Pancreas (tissue), 10 donors: ENCODE measurements at regions not wholly inside any gene's neighbourhood (a gene's known extent, or its start where the extent isn't known, plus 50 kb on each side); places are given as distances from the start of the nearest gene placed in this dataset.

Experiments
- ATAC-seq, 4 donors: fragments of 200-7000 bp; cut with Tn5 transposase; one replicate each; pipeline versions ENCODE4 v1.8.0 to v1.9.1; 2020; ENCODE audit warnings: mild to moderate bottlenecking in 4 of 4, moderate library complexity in 4 of 4
- DNase-seq, 6 donors: peaks; one replicate each; pipeline ENCODE4 v3.0.0-alpha.2; 2020
- FAIRE-seq: peaks from 2 replicates; lab custom pipeline; 2012; peaks lifted over from hg19 to GRCh38; lab: Jason Lieb, UNC
- H3K27ac ChIP-seq, 4 donors: fragments of 200-600 bp; sonication (generic); 1 replicate in 3 of 4; 2 replicates in 1 of 4; pipeline versions ENCODE4 v1.5.0 to v1.8.0; 2020
- H3K27me3 ChIP-seq, 4 donors: fragments of 200-600 bp; one replicate each; pipeline ENCODE4 v1.8.0; 2021
- H3K36me3 ChIP-seq, 3 donors: fragments of 200-600 bp; sonication (generic) in 1 of 3; one replicate each; pipeline versions ENCODE4 v1.5.0 to v1.8.0; 2020 to 2021
- H3K4me1 ChIP-seq, 3 donors: fragments of 200-600 bp; one replicate each; pipeline ENCODE4 v1.8.0; 2021
- H3K4me3 ChIP-seq, 4 donors: fragments of 200-600 bp; sonication (generic) in 2 of 4; one replicate each; pipeline versions ENCODE4 v1.5.0 to v1.8.0; 2020 to 2021
- H3K9me3 ChIP-seq, 4 donors: fragments of 200-600 bp; one replicate each; pipeline ENCODE4 v1.8.0; 2021
- WGBS, 2 donors: extraction: QIAGEN DNeasy Blood & Tissue Kit; methylation state at CpG; one replicate each; pipeline ENCODE4 v1.1.7; 2013; 5-methylcytosine and 5-hydroxymethylcytosine counted together
- intact Hi-C, 3 donors: fragments of 100-400 bp; cut with DNase I; formaldehyde crosslinking; loops; one replicate each; pipeline versions ENCODE4 v1.11.1 to v1.14.2; 2022
- TF ChIP-seq, protein P1 (sequence below), 4 donors: fragments of 200-600 bp; sonication (generic) in 3 of 4; IDR thresholded peaks; one replicate each; pipeline versions ENCODE4 v1.5.0 to v1.8.0; 2021; ENCODE audit warnings: antibody characterized with exemption in 4 of 4
- donor health status: healthy with polysubstance abuse.
- donor health status: DM: no; HTN: no; CAD: no; lungs with moderate emphysema.
- donor health status: DM: no; HTN: no; CAD: no.
- donor health status: control.
- donor health status: control.
- donor health status: Bipolar disorder and iron deficiency.
- donor health status: DM: yes; HTN: yes; CAD: no.
- donor health status: DM: no; HTN: no; CAD: no.
- donor health status: DM: no; HTN: no; CAD: no.
- donor health status: DM: yes; HTN: yes; CAD: no.

DNA sequence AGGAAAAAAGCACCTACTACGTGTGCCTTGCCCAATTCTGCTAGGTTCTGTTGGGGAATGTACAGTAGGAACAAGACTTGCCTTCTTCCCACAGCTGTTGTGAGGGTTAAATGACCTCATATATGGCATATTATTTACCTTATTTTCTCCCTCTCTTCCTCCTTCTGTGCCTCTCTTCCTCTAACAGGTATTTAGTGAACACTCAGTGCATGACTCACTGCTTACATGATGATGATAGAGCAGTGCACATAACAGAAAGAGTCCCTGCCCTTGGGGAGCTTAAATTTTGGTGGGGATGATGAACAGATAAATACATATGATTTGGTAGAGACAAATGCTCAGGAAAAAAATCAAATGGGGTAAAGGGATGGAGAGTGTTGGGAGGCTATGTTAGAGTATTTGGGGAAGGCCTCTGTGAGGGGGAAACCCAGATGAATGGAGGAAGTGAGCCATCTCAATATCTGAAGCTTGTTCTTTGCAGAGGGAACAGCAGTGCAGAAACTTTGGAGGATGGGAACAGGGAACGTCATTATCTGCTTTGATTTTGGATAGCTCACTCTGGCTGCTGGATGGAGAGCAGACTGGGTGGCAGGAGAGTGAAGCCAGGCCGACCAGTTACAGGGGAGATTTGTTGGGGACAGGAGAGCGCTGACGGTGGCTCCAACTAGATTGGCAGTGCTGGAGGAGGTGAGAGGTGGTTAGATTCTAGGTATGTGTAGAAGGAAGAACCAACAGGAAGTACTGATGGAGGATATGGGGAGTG, 95.5 kb upstream of the TENM4 start:
- DNase-seq (no peak), FAIRE-seq (no peak), ATAC-seq (no peak)
- Histone ChIP-seq H3K9me3 (no peaks in the 10 kb centered on the region), H3K27ac (no peak overlapping the region), H3K4me3 (no peak overlapping the region), H3K36me3 (no peaks in the 10 kb centered on the region), H3K4me1 (no peaks in the 10 kb centered on the region), H3K27me3 (no peaks in the 10 kb centered on the region)
- intact Hi-C loops = no loop called here
- TF ChIP-seq, protein P1, sequence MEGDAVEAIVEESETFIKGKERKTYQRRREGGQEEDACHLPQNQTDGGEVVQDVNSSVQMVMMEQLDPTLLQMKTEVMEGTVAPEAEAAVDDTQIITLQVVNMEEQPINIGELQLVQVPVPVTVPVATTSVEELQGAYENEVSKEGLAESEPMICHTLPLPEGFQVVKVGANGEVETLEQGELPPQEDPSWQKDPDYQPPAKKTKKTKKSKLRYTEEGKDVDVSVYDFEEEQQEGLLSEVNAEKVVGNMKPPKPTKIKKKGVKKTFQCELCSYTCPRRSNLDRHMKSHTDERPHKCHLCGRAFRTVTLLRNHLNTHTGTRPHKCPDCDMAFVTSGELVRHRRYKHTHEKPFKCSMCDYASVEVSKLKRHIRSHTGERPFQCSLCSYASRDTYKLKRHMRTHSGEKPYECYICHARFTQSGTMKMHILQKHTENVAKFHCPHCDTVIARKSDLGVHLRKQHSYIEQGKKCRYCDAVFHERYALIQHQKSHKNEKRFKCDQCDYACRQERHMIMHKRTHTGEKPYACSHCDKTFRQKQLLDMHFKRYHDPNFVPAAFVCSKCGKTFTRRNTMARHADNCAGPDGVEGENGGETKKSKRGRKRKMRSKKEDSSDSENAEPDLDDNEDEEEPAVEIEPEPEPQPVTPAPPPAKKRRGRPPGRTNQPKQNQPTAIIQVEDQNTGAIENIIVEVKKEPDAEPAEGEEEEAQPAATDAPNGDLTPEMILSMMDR (IDR thresholded peaks at IDR 0.05) = no peak
- 48 to 59% methylated on average over 5 of the region's 5 CpGs for WGBS, 2 donors

DNA sequence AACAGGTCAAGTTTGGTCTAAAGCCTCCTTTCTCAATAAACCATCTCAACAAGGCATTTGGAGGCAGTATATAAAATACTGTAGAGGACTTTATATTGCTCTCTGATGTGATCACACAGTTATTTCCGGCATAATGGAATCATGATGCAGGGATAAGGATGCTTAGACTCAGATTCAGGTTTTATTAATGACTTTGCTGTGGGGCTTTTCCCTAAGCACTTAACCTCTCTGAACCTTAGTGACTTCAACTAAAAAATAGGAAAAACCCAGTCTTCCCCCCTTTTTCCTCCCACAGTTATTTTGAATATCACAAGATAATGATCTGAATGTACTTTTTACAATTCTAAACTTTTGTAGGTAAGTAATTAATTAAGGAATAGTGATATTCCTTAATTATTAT, 94.8 kb upstream of the TENM4 start:
- FAIRE-seq (no peak), ATAC-seq (no peak), DNase-seq (no peak)
- Histone ChIP-seq H3K27me3 (no peaks in the 10 kb centered on the region), H3K27ac (no peak overlapping the region), H3K4me3 (no peak overlapping the region), H3K9me3 (no peaks in the 10 kb centered on the region), H3K36me3 (no peaks in the 10 kb centered on the region), H3K4me1 (no peaks in the 10 kb centered on the region)
- intact Hi-C loops = no loop called here
- 58 to 66% methylated on average over 1 of the region's 1 CpG for WGBS, 2 donors
- TF ChIP-seq, protein P1 (IDR thresholded peaks at IDR 0.05) = no peak

DNA sequence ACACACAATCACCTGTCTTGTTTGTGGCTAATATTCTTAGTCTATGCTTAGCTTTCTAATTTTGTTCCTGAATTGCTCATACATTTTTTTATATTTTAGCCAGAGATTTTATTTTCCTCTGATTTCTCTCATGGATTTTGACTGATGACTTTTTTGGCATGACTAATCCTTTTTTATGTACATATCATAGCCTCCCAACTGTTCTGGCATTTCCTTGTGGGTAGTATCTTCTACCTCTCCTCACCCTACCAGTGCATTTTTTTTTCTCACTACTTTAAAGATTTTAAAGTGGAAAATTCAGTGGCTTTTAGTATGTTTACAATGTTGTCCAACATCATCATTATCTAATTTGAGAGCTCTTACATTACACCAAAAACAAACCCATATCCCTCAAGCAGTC, 84.4 kb upstream of the TENM4 start:
- ATAC-seq (no peak), FAIRE-seq (no peak), DNase-seq (no peak)
- intact Hi-C loops = no loop called here
- H3K27ac ChIP-seq = no peak overlapping the region
- H3K9me3 ChIP-seq = no peaks in the 10 kb centered on the region
- H3K4me3 ChIP-seq = no peak overlapping the region
- TF ChIP-seq, protein P1 (IDR thresholded peaks at IDR 0.05) = no peak
- H3K36me3 ChIP-seq = no peaks in the 10 kb centered on the region
- no peaks in the 10 kb centered on the region for H3K4me1 ChIP-seq
- H3K27me3 ChIP-seq = no peaks in the 10 kb centered on the region

DNA sequence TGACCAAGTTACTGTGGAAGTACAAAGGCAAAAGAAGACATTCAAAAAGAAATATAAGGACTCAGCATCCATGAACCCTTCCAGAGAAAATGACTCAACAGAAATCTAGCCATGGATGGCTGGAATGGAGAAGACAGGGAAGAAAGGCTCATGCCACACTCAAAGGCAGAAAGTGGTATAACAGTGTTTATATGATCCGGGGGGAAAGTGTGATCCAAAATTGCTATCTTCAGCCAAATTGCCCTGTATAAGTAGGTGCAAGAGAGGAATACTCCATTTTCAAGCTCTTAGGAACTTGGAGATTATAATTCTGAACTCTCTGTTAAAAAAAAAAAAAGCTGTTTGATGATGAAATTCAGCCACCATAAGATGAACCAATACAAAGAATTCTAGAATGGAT, 81.8 kb upstream of the TENM4 start:
- TF ChIP-seq, protein P1 (IDR thresholded peaks at IDR 0.05) = no peak
- Histone ChIP-seq H3K4me3 (no peak overlapping the region), H3K27ac (no peak overlapping the region), H3K4me1 (no peaks in the 10 kb centered on the region), H3K36me3 (no peaks in the 10 kb centered on the region), H3K27me3 (no peaks in the 10 kb centered on the region), H3K9me3 (no peaks in the 10 kb centered on the region)
- ATAC-seq (no peak), DNase-seq (no peak), FAIRE-seq (no peak)
- 74 to 85% methylated on average over 1 of the region's 1 CpG for WGBS, 2 donors
- intact Hi-C loops = no loop called here

DNA sequence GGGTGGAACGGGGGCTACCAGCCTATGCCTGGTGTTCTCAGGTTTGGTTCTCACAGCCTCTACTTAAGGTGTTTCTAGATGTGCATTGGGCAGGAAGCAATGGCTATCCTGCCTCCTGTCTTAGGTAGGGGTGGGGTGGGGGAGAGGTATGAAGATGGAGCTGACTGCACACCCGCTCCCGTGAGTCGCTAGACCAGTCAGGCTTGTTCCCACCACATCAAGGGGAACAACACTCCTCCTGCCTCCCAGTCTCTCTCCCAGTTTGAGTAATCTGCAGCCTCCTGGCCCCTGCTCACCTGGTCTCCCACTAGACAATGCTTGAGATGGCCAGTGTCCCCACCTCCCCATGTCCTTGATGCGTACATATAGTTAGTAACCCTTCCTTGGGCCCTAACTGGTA, 79.3 kb upstream of the TENM4 start:
- Histone ChIP-seq H3K9me3 (no peaks in the 10 kb centered on the region), H3K4me1 (no peaks in the 10 kb centered on the region), H3K4me3 (no peak overlapping the region), H3K36me3 (no peaks in the 10 kb centered on the region), H3K27ac (no peak overlapping the region), H3K27me3 (no peaks in the 10 kb centered on the region)
- 50 to 57% methylated on average over 5 of the region's 5 CpGs for WGBS, 2 donors
- TF ChIP-seq, protein P1 (IDR thresholded peaks at IDR 0.05) = no peak
- ATAC-seq (no peak), FAIRE-seq (no peak), DNase-seq (no peak)
- intact Hi-C loops = no loop called here
